Osteocyte (in vitro differentiated cells): ENCODE measurements at regions not wholly inside any gene's neighbourhood (a gene's known extent, or its start where the extent isn't known, plus 50 kb on each side); places are given as distances from the start of the nearest gene placed in this dataset.

Source experiments
- DNase-seq: peaks from one replicate; pipeline ENCODE4 v3.0.0; 2021; ENCODE audit warnings: mixed read lengths; ENCODE audit not compliant: unreplicated experiment; ENCODE audit errors: extremely low spot score
- H3K27ac Mint-ChIP-seq: one replicate; pipeline ENCODE4 v1.8.0; 2021; ENCODE audit warnings: mild to moderate bottlenecking, mixed read lengths; ENCODE audit not compliant: unreplicated experiment
- H3K27me3 Mint-ChIP-seq: one replicate; pipeline ENCODE4 v1.8.0; 2021; ENCODE audit warnings: mixed read lengths; ENCODE audit not compliant: unreplicated experiment
- H3K36me3 Mint-ChIP-seq: one replicate; pipeline ENCODE4 v1.8.0; 2021; ENCODE audit warnings: mixed read lengths; ENCODE audit not compliant: unreplicated experiment
- H3K4me1 Mint-ChIP-seq: one replicate; pipeline ENCODE4 v1.8.0; 2021; ENCODE audit warnings: mixed read lengths; ENCODE audit not compliant: unreplicated experiment
- H3K4me3 Mint-ChIP-seq: one replicate; pipeline ENCODE4 v1.8.0; 2021; ENCODE audit warnings: mild to moderate bottlenecking, moderate library complexity, mixed read lengths; ENCODE audit not compliant: unreplicated experiment
- H3K9me3 Mint-ChIP-seq: one replicate; pipeline ENCODE4 v1.8.0; 2021; ENCODE audit warnings: mixed read lengths; ENCODE audit not compliant: unreplicated experiment
- TF ChIP-seq, protein P1 (sequence below): fragments of 200-600 bp; sonication (generic); IDR thresholded peaks from 2 replicates; pipeline ENCODE4 v1.5.0; 2021; ENCODE audit warnings: antibody characterized with exemption, mild to moderate bottlenecking, moderate library complexity

DNA sequence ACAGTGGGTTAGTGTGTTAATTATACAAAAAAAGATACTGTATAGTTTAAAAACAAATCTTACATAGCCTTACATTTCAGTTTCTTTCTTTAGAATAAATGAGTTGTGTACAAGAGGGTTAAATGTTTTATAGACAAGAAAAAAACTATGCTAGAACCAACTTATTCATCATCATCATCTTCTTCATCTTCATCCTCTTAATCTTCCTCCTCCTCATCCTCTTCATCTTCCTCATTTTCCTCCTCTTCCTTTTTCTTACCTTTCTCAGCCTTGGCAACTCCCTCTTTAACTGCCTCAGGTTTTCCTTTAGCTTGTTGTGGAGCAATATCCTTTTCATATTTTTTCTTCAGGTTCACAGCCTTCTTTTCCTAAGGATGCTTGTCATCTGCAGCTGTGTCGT, 53.7 kb downstream of the RPS12 start:
- Mint-ChIP-seq H3K36me3 (no peaks in the 10 kb centered on the region), H3K4me1 (no peaks in the 10 kb centered on the region), H3K27me3 (peaks cover 3% of the 10 kb centered on the region), H3K4me3 (no peak overlapping the region), H3K9me3 (no peaks in the 10 kb centered on the region), H3K27ac (no peak overlapping the region)
- TF ChIP-seq, protein P1, sequence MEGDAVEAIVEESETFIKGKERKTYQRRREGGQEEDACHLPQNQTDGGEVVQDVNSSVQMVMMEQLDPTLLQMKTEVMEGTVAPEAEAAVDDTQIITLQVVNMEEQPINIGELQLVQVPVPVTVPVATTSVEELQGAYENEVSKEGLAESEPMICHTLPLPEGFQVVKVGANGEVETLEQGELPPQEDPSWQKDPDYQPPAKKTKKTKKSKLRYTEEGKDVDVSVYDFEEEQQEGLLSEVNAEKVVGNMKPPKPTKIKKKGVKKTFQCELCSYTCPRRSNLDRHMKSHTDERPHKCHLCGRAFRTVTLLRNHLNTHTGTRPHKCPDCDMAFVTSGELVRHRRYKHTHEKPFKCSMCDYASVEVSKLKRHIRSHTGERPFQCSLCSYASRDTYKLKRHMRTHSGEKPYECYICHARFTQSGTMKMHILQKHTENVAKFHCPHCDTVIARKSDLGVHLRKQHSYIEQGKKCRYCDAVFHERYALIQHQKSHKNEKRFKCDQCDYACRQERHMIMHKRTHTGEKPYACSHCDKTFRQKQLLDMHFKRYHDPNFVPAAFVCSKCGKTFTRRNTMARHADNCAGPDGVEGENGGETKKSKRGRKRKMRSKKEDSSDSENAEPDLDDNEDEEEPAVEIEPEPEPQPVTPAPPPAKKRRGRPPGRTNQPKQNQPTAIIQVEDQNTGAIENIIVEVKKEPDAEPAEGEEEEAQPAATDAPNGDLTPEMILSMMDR = no peak
- no peak for DNase-seq

DNA sequence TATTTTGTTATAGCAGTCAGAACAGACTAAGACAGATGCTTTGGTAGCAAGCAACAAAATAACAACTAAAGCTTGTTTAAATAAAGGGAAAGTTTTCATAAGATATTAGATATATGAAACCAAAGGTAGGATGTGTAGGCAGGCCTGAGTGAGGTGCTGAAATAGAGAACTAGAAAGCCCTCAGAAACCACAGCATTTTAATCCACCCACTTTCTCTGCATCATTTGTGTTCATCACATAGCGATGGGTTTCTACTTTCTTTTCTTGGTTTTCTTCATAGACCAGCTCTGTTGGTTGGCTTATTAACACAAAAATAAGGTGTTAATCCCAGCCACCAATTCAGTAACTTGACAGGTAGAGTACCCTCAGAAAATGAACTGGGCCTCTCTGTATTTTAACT, 58.6 kb downstream of the RPS12 start:
- H3K9me3 Mint-ChIP-seq = peaks cover 8% of the 10 kb centered on the region
- TF ChIP-seq, protein P1 = no peak
- H3K27me3 Mint-ChIP-seq = peaks cover 6% of the 10 kb centered on the region
- no peak for DNase-seq
- no peak overlapping the region for H3K27ac Mint-ChIP-seq
- H3K4me3 Mint-ChIP-seq = no peak overlapping the region
- H3K36me3 Mint-ChIP-seq = no peaks in the 10 kb centered on the region
- H3K4me1 Mint-ChIP-seq = no peaks in the 10 kb centered on the region

DNA sequence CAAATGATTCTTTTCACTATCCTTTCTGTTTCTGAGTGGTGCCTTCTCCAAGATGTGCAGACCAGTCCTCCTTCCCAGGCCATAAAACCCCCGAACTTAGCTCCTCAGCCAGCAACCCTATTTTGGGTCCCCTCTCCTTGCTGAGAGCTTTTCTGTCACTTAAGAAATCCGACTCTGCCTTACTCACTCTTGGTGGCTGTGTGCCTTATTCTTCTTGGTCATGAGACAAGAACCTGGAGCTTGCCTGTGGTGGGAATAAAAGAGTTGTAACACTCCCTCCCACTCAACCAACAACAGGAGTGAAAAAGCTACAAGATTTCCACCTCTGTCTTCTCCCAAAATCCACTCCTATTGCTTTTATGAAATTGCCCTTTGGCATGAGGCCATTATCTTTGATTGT, 62.6 kb downstream of the RPS12 start:
- no peak for DNase-seq
- peaks cover 3% of the 10 kb centered on the region for H3K27me3 Mint-ChIP-seq
- TF ChIP-seq, protein P1 = no peak
- H3K4me1 Mint-ChIP-seq = no peaks in the 10 kb centered on the region
- no peaks in the 10 kb centered on the region for H3K36me3 Mint-ChIP-seq
- no peak overlapping the region for H3K4me3 Mint-ChIP-seq
- H3K27ac Mint-ChIP-seq = no peak overlapping the region
- peaks cover 8% of the 10 kb centered on the region for H3K9me3 Mint-ChIP-seq

DNA sequence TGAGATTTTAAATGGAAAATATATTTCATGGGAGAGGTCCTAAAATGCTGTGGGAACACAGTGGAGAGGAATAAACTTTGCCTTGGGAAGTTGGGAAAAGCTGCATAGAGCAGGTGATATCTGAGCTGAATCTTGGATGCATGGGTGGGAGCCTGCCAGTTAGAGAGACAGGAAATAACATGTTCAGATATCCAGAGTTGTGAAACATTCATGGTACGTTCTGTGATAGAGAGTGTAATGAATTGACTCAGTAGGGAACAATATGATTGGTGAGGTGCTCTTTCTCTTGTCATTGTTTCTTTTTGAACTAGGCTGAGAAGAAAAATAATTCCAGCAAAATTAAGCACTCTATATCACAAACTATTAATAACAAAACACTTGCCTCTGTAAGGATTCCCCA, 72.8 kb downstream of the RPS12 start:
- no peak for DNase-seq
- no peak overlapping the region for H3K27ac Mint-ChIP-seq
- H3K36me3 Mint-ChIP-seq = no peaks in the 10 kb centered on the region
- H3K9me3 Mint-ChIP-seq = peaks cover 8% of the 10 kb centered on the region
- H3K4me1 Mint-ChIP-seq = no peaks in the 10 kb centered on the region
- TF ChIP-seq, protein P1 = no peak
- H3K27me3 Mint-ChIP-seq = peaks cover 2% of the 10 kb centered on the region
- H3K4me3 Mint-ChIP-seq = no peak overlapping the region

DNA sequence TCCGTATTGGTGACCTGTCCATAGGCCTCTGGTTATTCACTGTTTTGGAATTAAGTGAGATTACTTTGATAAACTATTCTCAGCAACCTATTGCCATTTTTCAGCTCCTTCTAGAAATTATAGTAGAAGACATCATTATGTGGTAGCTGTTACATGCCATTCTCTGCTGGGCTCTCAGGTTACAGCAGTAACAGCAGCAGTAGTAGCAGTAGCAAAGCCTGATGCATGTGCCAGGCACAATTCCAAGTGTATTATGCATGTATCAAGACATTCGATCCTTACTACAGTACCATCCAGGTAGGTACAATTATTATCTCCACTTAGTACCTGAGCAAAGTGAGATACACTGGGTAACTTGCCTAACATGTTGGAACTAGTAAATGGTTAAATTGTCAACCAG, 74.3 kb downstream of the RPS12 start:
- Mint-ChIP-seq H3K27ac (no peak overlapping the region), H3K4me3 (no peak overlapping the region), H3K36me3 (no peaks in the 10 kb centered on the region), H3K27me3 (peaks cover 2% of the 10 kb centered on the region), H3K9me3 (peaks cover 8% of the 10 kb centered on the region), H3K4me1 (peaks cover 1% of the 10 kb centered on the region)
- TF ChIP-seq, protein P1 = no peak
- no peak for DNase-seq
